ENCODE measurements at regions not wholly inside any gene's neighbourhood (a gene's known extent, or its start where the extent isn't known, plus 50 kb on each side); places are given as distances from the start of the nearest gene placed in this dataset.

- no peaks in the 10 kb centered on the region for H4K20me1 ChIP-seq (replicated peaks; ENCODE audit: control insufficient read depth, extremely low read depth, insufficient read depth, low read length)
- no peak overlapping the region for H3K27ac ChIP-seq (ENCODE audit: insufficient read depth, low read depth, low read length)
- no peak for DNase-seq (ENCODE audit: low read depth, low spot score)
- H3K9me1 ChIP-seq (replicated peaks; ENCODE audit: control insufficient read depth, extremely low read depth, insufficient read depth, low read length) = no peaks in the 10 kb centered on the region
- intact Hi-C loops (cut with micrococcal nuclease) = no loop called here
- H3K4me1 ChIP-seq (ENCODE audit: control insufficient read depth, extremely low read depth, insufficient read depth, low read length) = no peaks in the 10 kb centered on the region
- H3K27me3 ChIP-seq (ENCODE audit: control insufficient read depth in 2 of 2, insufficient read depth in 2 of 2, low read length in 2 of 2) = no peaks in the 10 kb centered on the region
- no peaks in the 10 kb centered on the region for H3K79me2 ChIP-seq (ENCODE audit: control insufficient read depth, insufficient read depth, low read length)
- no TSS peak for BruUV-seq (replicated peaks)
- ChIA-PET POLR2A (no interaction called here), CTCF (no interaction called here)
- TF ChIP-seq GATA2 (IDR thresholded peaks at IDR 0.05; ENCODE audit: insufficient read depth, insufficient read length, low read depth, low read length) (no peak), POLR2AphosphoS5 (IDR thresholded peaks at IDR 0.05; ENCODE audit: insufficient read depth, low read depth, low read length) (no peak), EZH2 (IDR thresholded peaks at IDR 0.05; ENCODE audit: borderline replicate concordance, low read depth, low read length, severe bottlenecking) (no peak), POLR2A (IDR thresholded peaks at IDR 0.05; ENCODE audit: low read depth, low read length) (no peak), FOS (IDR thresholded peaks at IDR 0.05; ENCODE audit: borderline replicate concordance, insufficient read depth, low read length) (no peak), CTCF (IDR thresholded peaks at IDR 0.05; ENCODE audit: extremely low read depth in 1 of 2, insufficient read depth in 1 of 2, low read depth in 1 of 2, low read length in 2 of 2) (no peak), JUN (IDR thresholded peaks at IDR 0.05; ENCODE audit: borderline replicate concordance, insufficient read depth, insufficient read length, low read depth) (no peak), MAX (IDR thresholded peaks at IDR 0.05; ENCODE audit: insufficient read depth, insufficient read length) (no peak), MYC (IDR thresholded peaks at IDR 0.05; ENCODE audit: low read depth, low read length) (no peak)
- no peak for FAIRE-seq
- no peak overlapping the region for H3K4me2 ChIP-seq (ENCODE audit: insufficient read depth, low read length)
- H3K4me3 ChIP-seq (replicated peaks in 1 of 3; ENCODE audit: insufficient read depth in 1 of 3, low read depth in 1 of 3, low read length in 3 of 3) = no peak overlapping the region
- no peak overlapping the region for H3K9ac ChIP-seq (replicated peaks; ENCODE audit: extremely low read depth, insufficient read depth, low read length)
- dilution Hi-C loops (cut with MboI; ENCODE audit: extremely low pct_ligation_motif_present, low sequenced_read_pairs) = no loop called here
- H3K9me3 ChIP-seq (replicated peaks; ENCODE audit: control insufficient read depth, insufficient read depth, low read length) = peaks cover 3% of the 10 kb centered on the region
- no peak overlapping the region for H2AFZ ChIP-seq (ENCODE audit: low read depth, low read length)
- no peaks in the 10 kb centered on the region for H3K36me3 ChIP-seq (ENCODE audit: control insufficient read depth in 2 of 2, extremely low read depth in 1 of 2, insufficient read depth in 2 of 2, low read length in 2 of 2)
Measured at GRCh38 chr3:1600700-1601418, 497.8 kb upstream of the CNTN4 start.
